Karpas-422 (cell line): ENCODE measurements at regions not wholly inside any gene's neighbourhood (a gene's known extent, or its start where the extent isn't known, plus 50 kb on each side); places are given as distances from the start of the nearest gene placed in this dataset.

Experiments used
- DNase-seq: peaks from one replicate; pipeline ENCODE4 v3.0.0-alpha.2; 2015
- H2AFZ ChIP-seq: fragments of 200-600 bp; sonication (generic); 2 replicates; pipeline ENCODE4 v1.6.1; 2014; ENCODE audit warnings: antibody characterized with exemption, low read length, mixed read lengths
- H3K27ac ChIP-seq: fragments of 200-600 bp; sonication (generic); 2 replicates; pipeline ENCODE4 v1.5.1; 2014; ENCODE audit warnings: mild to moderate bottlenecking, low read length, moderate library complexity
- H3K27me3 ChIP-seq: fragments of 200-600 bp; sonication (generic); 2 replicates; pipeline ENCODE4 v1.6.1; 2014; ENCODE audit warnings: low read length, mixed read lengths
- H3K36me3 ChIP-seq: fragments of 200-600 bp; sonication (generic); 2 replicates; pipeline ENCODE4 v1.6.1; 2014; ENCODE audit warnings: low read length, mixed read lengths; ENCODE audit not compliant: insufficient read depth
- H3K4me1 ChIP-seq: fragments of 200-600 bp; sonication (generic); 2 replicates; pipeline ENCODE4 v1.6.1; 2014; ENCODE audit warnings: mild to moderate bottlenecking, low read length, mixed read lengths
- H3K4me2 ChIP-seq: fragments of 200-600 bp; sonication (generic); 2 replicates; pipeline ENCODE4 v1.6.1; 2014; ENCODE audit warnings: low read length, low read depth, mild to moderate bottlenecking; ENCODE audit not compliant: poor library complexity, severe bottlenecking
- H3K4me3 ChIP-seq: fragments of 200-600 bp; sonication (generic); 2 replicates; pipeline ENCODE4 v1.5.1; 2014; ENCODE audit warnings: mild to moderate bottlenecking, antibody characterized with exemption, low read length, mixed read lengths
- H3K79me2 ChIP-seq: fragments of 200-600 bp; sonication (generic); 2 replicates; pipeline ENCODE4 v1.6.1; 2014; ENCODE audit warnings: mild to moderate bottlenecking, low read length, mixed read lengths
- H3K9ac ChIP-seq: fragments of 200-600 bp; sonication (generic); 2 replicates; pipeline ENCODE4 v1.6.0; 2014; ENCODE audit warnings: low read length
- H3K9me2 ChIP-seq: fragments of 200-600 bp; sonication (generic), shearing (Covaris generic); replicated peaks from 2 replicates; pipeline ENCODE4 v1.6.0; 2014; ENCODE audit warnings: mild to moderate bottlenecking, low read length, moderate library complexity; ENCODE audit not compliant: insufficient read depth
- H3K9me3 ChIP-seq: fragments of 300-700, 200-600 bp; sonication (generic); 2 replicates; pipeline ENCODE4 v1.6.1; 2014; ENCODE audit warnings: low read length, mixed read lengths
- H4K20me1 ChIP-seq: fragments of 200-600 bp; sonication (generic); 2 replicates; pipeline ENCODE4 v1.6.1; 2014; ENCODE audit warnings: mild to moderate bottlenecking, antibody characterized with exemption, low read length, low read depth; ENCODE audit not compliant: insufficient read depth

DNA sequence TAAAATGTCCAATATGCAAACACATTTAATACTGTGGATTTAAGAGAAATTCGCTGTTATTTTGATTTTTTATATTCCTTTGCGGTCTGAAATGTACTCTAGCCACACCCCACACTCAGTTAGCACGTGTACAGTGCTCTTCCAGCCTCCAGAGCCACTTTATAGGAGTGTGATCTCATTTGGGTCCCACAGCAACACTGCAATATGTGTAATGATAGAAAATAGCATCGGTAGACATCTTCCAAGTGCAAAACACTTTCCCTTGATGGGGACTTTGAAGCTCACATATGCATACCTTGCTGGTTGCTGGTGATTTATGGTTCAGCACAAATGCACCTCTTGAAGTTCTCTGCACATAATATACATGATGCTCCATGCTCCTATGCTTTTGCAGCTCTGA is 148.3 kb downstream of the GAS1 start:
- H3K36me3 ChIP-seq = no peaks in the 10 kb centered on the region
- no peak overlapping the region for H3K9ac ChIP-seq
- H3K4me2 ChIP-seq = no peak overlapping the region
- no peak overlapping the region for H3K4me3 ChIP-seq
- no peaks in the 10 kb centered on the region for H3K4me1 ChIP-seq
- H3K27me3 ChIP-seq = no peaks in the 10 kb centered on the region
- no peak for DNase-seq
- H3K9me2 ChIP-seq = no peaks in the 10 kb centered on the region
- H3K9me3 ChIP-seq = no peaks in the 10 kb centered on the region
- H3K27ac ChIP-seq = no peak overlapping the region
- no peaks in the 10 kb centered on the region for H4K20me1 ChIP-seq
- no peak overlapping the region for H2AFZ ChIP-seq
- no peaks in the 10 kb centered on the region for H3K79me2 ChIP-seq

DNA sequence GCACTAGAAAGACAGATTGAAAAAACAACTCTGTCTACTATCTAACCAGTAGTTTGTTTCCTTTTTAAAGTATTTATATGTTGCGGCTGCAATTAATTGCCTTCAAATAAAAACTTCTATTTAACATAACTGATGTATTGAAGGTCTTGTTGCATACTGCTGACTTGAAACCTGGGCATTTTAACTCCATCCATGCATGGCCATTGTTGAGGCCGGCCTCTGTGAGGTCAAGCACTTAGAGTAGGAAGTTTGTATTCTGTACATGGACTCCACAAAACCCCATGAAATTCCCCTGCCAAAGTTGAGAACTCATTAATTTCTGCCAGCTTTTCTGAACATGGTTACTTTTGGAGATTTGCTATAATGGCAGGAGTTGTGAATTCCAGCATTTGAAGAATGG is 150.6 kb downstream of the GAS1 start:
- Histone ChIP-seq H3K9ac (no peak overlapping the region), H2AFZ (no peak overlapping the region), H3K4me1 (no peaks in the 10 kb centered on the region), H4K20me1 (no peaks in the 10 kb centered on the region), H3K4me3 (no peak overlapping the region), H3K27me3 (no peaks in the 10 kb centered on the region), H3K79me2 (no peaks in the 10 kb centered on the region), H3K9me2 (no peaks in the 10 kb centered on the region), H3K27ac (no peak overlapping the region), H3K36me3 (no peaks in the 10 kb centered on the region), H3K4me2 (no peak overlapping the region), H3K9me3 (no peaks in the 10 kb centered on the region)
- no peak for DNase-seq

DNA sequence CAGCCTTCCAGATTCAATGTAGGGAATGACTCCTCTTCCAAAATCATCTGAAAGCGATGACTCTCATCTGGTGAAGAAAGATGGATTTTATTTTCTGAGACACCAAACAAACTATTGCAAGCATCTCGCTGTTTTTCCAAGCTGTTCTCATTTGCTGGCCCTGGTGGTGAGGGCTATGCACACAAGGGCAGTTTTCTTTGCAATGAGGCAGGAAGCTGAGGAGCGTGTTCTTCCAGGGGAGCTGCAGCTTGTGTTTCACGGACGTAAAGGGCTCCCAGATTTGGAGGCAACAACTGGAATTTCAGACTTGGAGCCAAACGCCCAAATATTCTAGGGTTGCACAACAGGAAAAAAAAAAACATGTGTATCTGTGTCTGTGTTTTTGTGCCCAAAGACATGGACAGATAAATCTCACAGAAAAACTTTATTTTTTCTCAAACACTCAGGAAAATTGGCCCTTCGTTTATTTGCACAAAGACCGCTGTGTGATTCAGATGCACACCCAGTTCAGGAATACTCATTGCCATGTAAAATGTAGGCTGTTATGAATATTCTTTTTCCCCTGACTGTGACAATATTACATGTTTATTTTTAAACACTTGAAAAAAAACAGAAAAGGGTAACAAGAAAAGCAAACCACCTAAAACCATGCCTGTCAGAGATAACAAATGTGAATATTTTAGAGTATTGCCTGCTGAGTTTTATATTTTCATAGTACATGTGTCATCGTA is 151.3 kb downstream of the GAS1 start:
- no peaks in the 10 kb centered on the region for H3K9me2 ChIP-seq
- no peak overlapping the region for H3K9ac ChIP-seq
- no peaks in the 10 kb centered on the region for H3K9me3 ChIP-seq
- H4K20me1 ChIP-seq = no peaks in the 10 kb centered on the region
- no peaks in the 10 kb centered on the region for H3K4me1 ChIP-seq
- no peaks in the 10 kb centered on the region for H3K79me2 ChIP-seq
- H2AFZ ChIP-seq = no peak overlapping the region
- H3K36me3 ChIP-seq = no peaks in the 10 kb centered on the region
- no peak overlapping the region for H3K4me3 ChIP-seq
- H3K27me3 ChIP-seq = no peaks in the 10 kb centered on the region
- no peak for DNase-seq
- H3K4me2 ChIP-seq = no peak overlapping the region
- H3K27ac ChIP-seq = no peak overlapping the region

DNA sequence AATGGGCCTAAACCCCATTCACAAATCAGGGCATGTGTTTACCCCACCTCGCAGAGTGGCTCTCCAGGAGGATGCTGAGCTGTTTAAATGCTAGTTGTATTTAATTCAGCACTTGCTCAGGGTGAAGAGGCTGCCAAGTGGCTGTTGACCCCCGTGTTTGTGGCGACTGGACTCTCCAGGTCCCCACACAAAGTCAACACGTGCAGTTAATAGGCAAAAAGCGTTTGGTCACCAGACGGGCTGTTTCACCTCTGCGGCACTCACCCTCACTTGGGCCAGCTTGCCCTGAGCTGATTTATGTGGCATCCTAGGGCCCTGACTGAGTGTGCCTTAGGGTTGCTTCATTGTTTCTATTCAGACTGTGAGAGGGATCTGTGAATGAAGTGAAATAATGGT is 152.3 kb downstream of the GAS1 start:
- Histone ChIP-seq H3K9me2 (no peaks in the 10 kb centered on the region), H3K27ac (no peak overlapping the region), H3K4me1 (no peaks in the 10 kb centered on the region), H3K4me3 (no peak overlapping the region), H3K27me3 (no peaks in the 10 kb centered on the region), H3K36me3 (no peaks in the 10 kb centered on the region), H3K79me2 (no peaks in the 10 kb centered on the region), H4K20me1 (no peaks in the 10 kb centered on the region), H2AFZ (no peak overlapping the region), H3K9ac (no peak overlapping the region), H3K9me3 (no peaks in the 10 kb centered on the region), H3K4me2 (no peak overlapping the region)
- DNase-seq = no peak

DNA sequence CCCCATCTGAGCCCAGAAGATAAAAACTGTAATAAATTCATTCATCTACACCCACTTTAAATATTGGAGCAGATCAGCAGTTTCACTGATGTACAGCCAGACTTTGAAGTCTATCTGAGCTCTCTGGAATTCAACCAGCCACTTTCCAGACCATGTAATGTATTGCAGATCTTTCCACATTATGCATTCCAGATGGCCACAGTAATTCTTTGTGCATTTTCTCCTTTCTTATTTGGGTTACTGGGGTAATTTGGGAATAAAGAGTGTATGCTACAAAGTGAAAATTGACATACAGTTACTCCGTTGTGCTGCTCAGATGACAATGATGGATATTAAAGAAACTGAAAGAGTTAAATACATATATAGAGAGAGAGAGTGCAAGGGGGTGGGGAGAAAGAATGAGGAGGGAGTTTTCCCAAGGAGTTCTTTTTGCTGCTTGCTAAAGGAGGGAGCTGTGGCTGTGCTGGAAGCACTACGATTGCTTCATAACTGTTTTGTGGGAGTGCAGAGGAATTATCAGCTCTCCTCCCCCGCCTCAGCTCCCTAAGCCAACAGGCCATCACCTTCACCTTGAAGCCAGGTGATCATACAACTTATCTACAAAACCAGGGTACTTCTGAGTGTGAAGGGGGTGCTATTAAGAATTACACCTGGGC is 152.8 kb downstream of the GAS1 start:
- Histone ChIP-seq H3K9me3 (no peaks in the 10 kb centered on the region), H3K27me3 (no peaks in the 10 kb centered on the region), H3K9me2 (no peaks in the 10 kb centered on the region), H4K20me1 (no peaks in the 10 kb centered on the region), H3K4me2 (no peak overlapping the region), H3K4me1 (no peaks in the 10 kb centered on the region), H3K4me3 (no peak overlapping the region), H3K36me3 (no peaks in the 10 kb centered on the region), H3K27ac (no peak overlapping the region), H3K79me2 (no peaks in the 10 kb centered on the region), H2AFZ (no peak overlapping the region), H3K9ac (no peak overlapping the region)
- no peak for DNase-seq

DNA sequence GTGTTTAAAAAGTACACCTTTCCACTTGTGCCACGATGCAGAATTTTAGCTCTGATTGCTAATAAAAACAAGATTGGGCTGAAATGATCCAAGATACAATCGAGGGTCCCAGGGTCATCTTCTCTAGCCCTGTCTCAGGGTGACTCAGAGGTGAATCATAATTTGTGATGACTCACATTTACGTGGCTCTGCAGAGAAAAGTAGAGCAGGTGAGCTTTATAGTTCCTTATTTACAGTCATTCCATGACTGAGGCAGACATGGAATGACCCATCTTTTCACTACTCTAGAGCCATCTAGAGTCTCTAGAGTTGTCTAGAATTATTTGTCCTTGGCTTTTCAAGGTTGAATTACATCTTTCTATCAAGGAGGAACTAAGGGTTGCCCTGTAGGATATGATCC is 155.2 kb downstream of the GAS1 start:
- Histone ChIP-seq H3K36me3 (no peaks in the 10 kb centered on the region), H3K79me2 (no peaks in the 10 kb centered on the region), H3K27ac (no peak overlapping the region), H3K4me2 (no peak overlapping the region), H3K4me1 (no peaks in the 10 kb centered on the region), H2AFZ (no peak overlapping the region), H4K20me1 (no peaks in the 10 kb centered on the region), H3K9me3 (no peaks in the 10 kb centered on the region), H3K9me2 (no peaks in the 10 kb centered on the region), H3K27me3 (no peaks in the 10 kb centered on the region), H3K9ac (no peak overlapping the region), H3K4me3 (no peak overlapping the region)
- DNase-seq = no peak

DNA sequence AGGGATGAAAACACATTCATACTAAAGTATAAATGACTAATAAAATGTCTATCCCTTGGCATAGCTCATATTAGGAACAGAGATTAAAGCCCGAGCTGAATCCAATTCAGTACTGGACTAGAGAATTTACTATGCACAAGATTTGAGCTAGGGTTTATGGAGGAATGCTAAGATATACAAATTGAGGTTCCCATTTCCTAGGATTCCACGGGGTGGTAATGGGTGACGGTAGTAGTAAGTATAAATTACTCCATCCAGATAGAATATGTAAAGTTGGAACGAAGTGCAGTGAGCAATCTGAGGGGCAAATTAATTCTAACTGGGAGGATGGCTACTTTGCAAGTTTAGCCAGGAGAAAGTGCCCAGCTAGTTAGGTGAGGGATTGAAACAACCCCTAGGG is 156.5 kb downstream of the GAS1 start:
- no peaks in the 10 kb centered on the region for H4K20me1 ChIP-seq
- H3K36me3 ChIP-seq = no peaks in the 10 kb centered on the region
- no peaks in the 10 kb centered on the region for H3K27me3 ChIP-seq
- no peaks in the 10 kb centered on the region for H3K9me2 ChIP-seq
- no peak overlapping the region for H3K4me2 ChIP-seq
- no peak overlapping the region for H2AFZ ChIP-seq
- no peaks in the 10 kb centered on the region for H3K9me3 ChIP-seq
- no peak for DNase-seq
- H3K4me3 ChIP-seq = no peak overlapping the region
- no peak overlapping the region for H3K27ac ChIP-seq
- H3K79me2 ChIP-seq = no peaks in the 10 kb centered on the region
- no peak overlapping the region for H3K9ac ChIP-seq
- H3K4me1 ChIP-seq = no peaks in the 10 kb centered on the region

DNA sequence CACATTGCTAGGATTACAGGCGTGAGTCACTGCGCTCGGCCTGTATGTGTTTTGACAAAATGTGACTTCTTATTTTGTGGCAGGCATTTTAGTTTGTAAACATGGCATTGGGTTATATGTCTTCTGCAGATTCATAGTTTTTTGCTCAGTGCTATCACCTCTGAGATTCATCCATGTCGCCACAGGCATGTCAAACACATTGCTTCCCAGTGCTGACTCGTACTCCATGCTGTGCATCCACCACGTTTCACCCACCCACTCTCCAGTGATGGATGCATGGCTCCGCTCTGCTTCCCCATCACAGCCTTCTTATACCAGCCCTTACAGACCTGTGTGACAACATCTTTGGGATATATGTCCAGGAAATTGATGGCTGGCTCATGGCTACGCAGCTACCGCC is 158.8 kb downstream of the GAS1 start:
- Histone ChIP-seq H3K9ac (no peak overlapping the region), H3K4me1 (no peaks in the 10 kb centered on the region), H3K36me3 (no peaks in the 10 kb centered on the region), H3K27ac (no peak overlapping the region), H3K27me3 (no peaks in the 10 kb centered on the region), H3K4me3 (no peak overlapping the region), H4K20me1 (no peaks in the 10 kb centered on the region), H2AFZ (no peak overlapping the region), H3K79me2 (no peaks in the 10 kb centered on the region), H3K4me2 (no peak overlapping the region), H3K9me2 (no peaks in the 10 kb centered on the region), H3K9me3 (no peaks in the 10 kb centered on the region)
- DNase-seq = no peak
